SH-SY5Y (cell line): ENCODE measurements at regions not wholly inside any gene's neighbourhood (a gene's known extent, or its start where the extent isn't known, plus 50 kb on each side); places are given as distances from the start of the nearest gene placed in this dataset.

Experiments used
- GATA2 ChIP-seq: IDR thresholded peaks from 2 replicates; pipeline ENCODE4 v1.6.1; 2011; ENCODE audit warnings: mild to moderate bottlenecking, low read depth, low read length
- GATA3 ChIP-seq: IDR thresholded peaks from 2 replicates; pipeline ENCODE4 v1.6.1; 2011; ENCODE audit warnings: low read depth, mild to moderate bottlenecking, low read length, moderate library complexity

GRCh38 chr11:96827164-96827563 is 437.4 kb downstream of the JRKL start:
- no peak for TF ChIP-seq GATA2
- TF ChIP-seq GATA3 = no peak
